HG03097 (cell line): ENCODE measurements at regions not wholly inside any gene's neighbourhood (a gene's known extent, or its start where the extent isn't known, plus 50 kb on each side); places are given as distances from the start of the nearest gene placed in this dataset.

ENCODE experiments used
- ATAC-seq: cut with Tn5 transposase; IDR thresholded peaks from one replicate; pipeline ENCODE4 v1.9.1; 2021; ENCODE audit not compliant: unreplicated experiment, low FRiP score

GRCh38 chr3:24033818-24034217, 88.7 kb downstream of the NR1D2 start:
- no peak for ATAC-seq

- ATAC-seq = no peak
Measured at GRCh38 chr3:24034464-24034863, 89.4 kb downstream of the NR1D2 start.

- ATAC-seq = no peak
Measured at GRCh38 chr3:24037971-24038370, 92.9 kb downstream of the NR1D2 start.

- ATAC-seq = no peak
Measured at GRCh38 chr3:24040311-24040710, 95.2 kb downstream of the NR1D2 start.

- ATAC-seq = no peak
Measured at GRCh38 chr3:24042174-24043059, 97.3 kb downstream of the NR1D2 start.

- ATAC-seq = no peak
Measured at GRCh38 chr3:24043168-24043567, 98.1 kb downstream of the NR1D2 start.

- no peak for ATAC-seq
Measured at GRCh38 chr3:24043985-24044384, 98.9 kb downstream of the NR1D2 start.

GRCh38 chr3:24046214-24046613, 101.1 kb downstream of the NR1D2 start:
- ATAC-seq = no peak

- ATAC-seq = peak; percentile 22
Measured at GRCh38 chr3:24047513-24047912, 102.4 kb downstream of the NR1D2 start.

GRCh38 chr3:24048843-24049242, 103.8 kb downstream of the NR1D2 start:
- ATAC-seq = no peak

- ATAC-seq = no peak
Measured at GRCh38 chr3:24052446-24052845, 107.4 kb downstream of the NR1D2 start.

- ATAC-seq = no peak
Measured at GRCh38 chr3:24058940-24059705, 114.0 kb downstream of the NR1D2 start.

- no peak for ATAC-seq
Measured at GRCh38 chr3:24060055-24060454, 115.0 kb downstream of the NR1D2 start.

- ATAC-seq = no peak
Measured at GRCh38 chr3:24062916-24063315, 117.8 kb downstream of the NR1D2 start.
